PC-9 (cell line): ENCODE measurements at regions not wholly inside any gene's neighbourhood (a gene's known extent, or its start where the extent isn't known, plus 50 kb on each side); places are given as distances from the start of the nearest gene placed in this dataset.

Experiments used
- EZH2 ChIP-seq: fragments of 200-600 bp; sonication (generic); IDR thresholded peaks from 2 replicates; pipeline ENCODE4 v1.8.0; 2017; ENCODE audit warnings: antibody characterized with exemption, low read depth
- TF ChIP-seq, protein P1 (sequence below): fragments of 200-600 bp; sonication (generic); conservative IDR thresholded peaks from 2 replicates; pipeline ENCODE4 v1.6.1; 2017; ENCODE audit warnings: mixed run types, antibody characterized with exemption, mild to moderate bottlenecking, moderate library complexity

DNA sequence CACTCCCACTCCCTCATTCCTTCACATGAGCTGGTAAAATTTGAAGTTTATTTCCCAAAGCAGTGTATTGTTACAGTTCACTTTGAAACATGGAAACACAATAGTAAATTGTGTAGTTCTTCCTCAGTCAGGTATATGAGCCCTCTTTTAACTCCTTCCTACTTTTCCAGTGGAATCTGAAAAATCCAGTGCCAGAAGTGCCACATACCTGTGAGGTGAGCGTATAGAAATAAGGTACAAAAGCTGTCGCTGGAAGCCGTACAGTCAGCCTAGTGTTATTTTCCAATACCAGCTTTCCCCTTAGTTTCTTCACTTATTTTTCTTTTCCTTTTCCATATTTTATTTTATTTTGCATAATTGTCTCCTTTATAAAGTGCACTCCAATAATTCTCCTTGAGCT is 81.7 kb upstream of the CADM2 start:
- TF ChIP-seq, protein P1, sequence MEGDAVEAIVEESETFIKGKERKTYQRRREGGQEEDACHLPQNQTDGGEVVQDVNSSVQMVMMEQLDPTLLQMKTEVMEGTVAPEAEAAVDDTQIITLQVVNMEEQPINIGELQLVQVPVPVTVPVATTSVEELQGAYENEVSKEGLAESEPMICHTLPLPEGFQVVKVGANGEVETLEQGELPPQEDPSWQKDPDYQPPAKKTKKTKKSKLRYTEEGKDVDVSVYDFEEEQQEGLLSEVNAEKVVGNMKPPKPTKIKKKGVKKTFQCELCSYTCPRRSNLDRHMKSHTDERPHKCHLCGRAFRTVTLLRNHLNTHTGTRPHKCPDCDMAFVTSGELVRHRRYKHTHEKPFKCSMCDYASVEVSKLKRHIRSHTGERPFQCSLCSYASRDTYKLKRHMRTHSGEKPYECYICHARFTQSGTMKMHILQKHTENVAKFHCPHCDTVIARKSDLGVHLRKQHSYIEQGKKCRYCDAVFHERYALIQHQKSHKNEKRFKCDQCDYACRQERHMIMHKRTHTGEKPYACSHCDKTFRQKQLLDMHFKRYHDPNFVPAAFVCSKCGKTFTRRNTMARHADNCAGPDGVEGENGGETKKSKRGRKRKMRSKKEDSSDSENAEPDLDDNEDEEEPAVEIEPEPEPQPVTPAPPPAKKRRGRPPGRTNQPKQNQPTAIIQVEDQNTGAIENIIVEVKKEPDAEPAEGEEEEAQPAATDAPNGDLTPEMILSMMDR, result no peak
- TF ChIP-seq EZH2, result no peak
